ENCODE measurements at regions not wholly inside any gene's neighbourhood (a gene's known extent, or its start where the extent isn't known, plus 50 kb on each side); places are given as distances from the start of the nearest gene placed in this dataset.

DNA sequence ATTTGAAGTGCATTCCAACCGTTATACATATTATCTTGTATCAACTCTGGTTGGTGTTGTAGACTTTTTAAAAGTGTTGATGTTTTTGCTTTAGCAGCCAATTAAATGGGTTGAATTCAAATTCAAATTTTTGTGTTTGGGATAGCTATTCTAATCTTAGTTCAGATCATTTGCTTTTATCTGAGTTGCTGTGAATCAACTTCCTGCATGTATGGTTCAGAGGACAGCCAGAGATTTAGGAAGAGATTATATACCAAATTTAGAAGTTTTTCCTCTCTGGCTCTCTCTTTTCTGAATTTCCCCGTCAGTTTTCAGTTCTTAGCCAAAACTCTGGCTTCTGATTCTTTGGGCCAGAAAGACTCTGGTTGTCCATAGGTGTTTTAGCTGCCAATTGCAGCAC, 415.5 kb downstream of the NUF2 start:
- Histone ChIP-seq H2BK20ac (ENCODE audit: low read depth, low read length) (no peak overlapping the region), H3K27ac (ENCODE audit: insufficient read depth, low read length) (no peak overlapping the region), H3K4ac (ENCODE audit: low read depth, low read length) (no peak overlapping the region), H3K18ac (ENCODE audit: low read depth, low read length) (no peak overlapping the region), H3K79me1 (ENCODE audit: low read depth in 1 of 2, low read length in 2 of 2) (no peaks in the 10 kb centered on the region), H2AK5ac (ENCODE audit: low read depth, low read length) (no peak overlapping the region), H2AFZ (replicated peaks; ENCODE audit: low read length, poor library complexity) (no peak overlapping the region), H2BK5ac (ENCODE audit: low read depth, low read length, poor library complexity, severe bottlenecking) (no peak overlapping the region), H2BK120ac (ENCODE audit: low read depth, low read length) (no peak overlapping the region), H3K36me3 (ENCODE audit: control insufficient read depth, insufficient read depth, low read length) (no peaks in the 10 kb centered on the region), H4K20me1 (ENCODE audit: insufficient read depth, low read length) (no peaks in the 10 kb centered on the region), H4K5ac (ENCODE audit: low read depth, low read length) (no peak overlapping the region), H3K27me3 (ENCODE audit: control insufficient read depth, insufficient read depth, low read length) (no peaks in the 10 kb centered on the region), H4K8ac (ENCODE audit: low read depth in 2 of 2, low read length in 2 of 2) (no peak overlapping the region), H2BK15ac (ENCODE audit: low read depth, low read length) (no peak overlapping the region), H3K4me1 (ENCODE audit: control insufficient read depth, insufficient read depth, low read length) (no peaks in the 10 kb centered on the region), H3K9ac (ENCODE audit: low read depth, low read length) (no peak overlapping the region), H3K4me2 (ENCODE audit: low read depth, low read length) (no peak overlapping the region), H3K23ac (ENCODE audit: low read depth, low read length) (no peak overlapping the region), H3K14ac (replicated peaks; ENCODE audit: low read depth, low read length) (no peak overlapping the region), H3K9me1 (ENCODE audit: insufficient read depth, low read length) (no peaks in the 10 kb centered on the region), H3K4me3 (ENCODE audit: insufficient read depth, low read depth, low read length) (no peak overlapping the region), H4K91ac (ENCODE audit: insufficient read depth, low read depth, low read length) (no peak overlapping the region), H2AK9ac (replicated peaks; ENCODE audit: low read depth, low read length, poor library complexity) (no peak overlapping the region), H3K56ac (ENCODE audit: extremely low read depth, insufficient read depth, low read length) (no peak overlapping the region), H3K9me3 (ENCODE audit: control insufficient read depth, insufficient read depth, low read length) (no peaks in the 10 kb centered on the region)
- no peak for ATAC-seq (ENCODE audit: low read depth)
- ChIA-PET CTCF (no interaction called here), POLR2A (ENCODE audit: unreplicated experiment) (no interaction called here)
- intact Hi-C loops (cut with micrococcal nuclease) (no loop called here), dilution Hi-C loops (cut with HindIII; ENCODE audit: low sequenced_read_pairs, unreplicated experiment) (no loop called here), in situ Hi-C loops (cut with MboI; ENCODE audit: low sequenced_read_pairs) (no loop called here)
- no CpG with 5 or more reads among the region's 2 CpGs for WGBS, 2 experiments (ENCODE audit: extremely low coverage in 2 of 2, insufficient read length in 1 of 2)
- DNase-seq = no peak
- BruUV-seq (replicated peaks) = no TSS peak
- no peak for TF ChIP-seq CHD1 (IDR thresholded peaks at IDR 0.05; ENCODE audit: low read depth, low read length)
- TF ChIP-seq, protein P1, sequence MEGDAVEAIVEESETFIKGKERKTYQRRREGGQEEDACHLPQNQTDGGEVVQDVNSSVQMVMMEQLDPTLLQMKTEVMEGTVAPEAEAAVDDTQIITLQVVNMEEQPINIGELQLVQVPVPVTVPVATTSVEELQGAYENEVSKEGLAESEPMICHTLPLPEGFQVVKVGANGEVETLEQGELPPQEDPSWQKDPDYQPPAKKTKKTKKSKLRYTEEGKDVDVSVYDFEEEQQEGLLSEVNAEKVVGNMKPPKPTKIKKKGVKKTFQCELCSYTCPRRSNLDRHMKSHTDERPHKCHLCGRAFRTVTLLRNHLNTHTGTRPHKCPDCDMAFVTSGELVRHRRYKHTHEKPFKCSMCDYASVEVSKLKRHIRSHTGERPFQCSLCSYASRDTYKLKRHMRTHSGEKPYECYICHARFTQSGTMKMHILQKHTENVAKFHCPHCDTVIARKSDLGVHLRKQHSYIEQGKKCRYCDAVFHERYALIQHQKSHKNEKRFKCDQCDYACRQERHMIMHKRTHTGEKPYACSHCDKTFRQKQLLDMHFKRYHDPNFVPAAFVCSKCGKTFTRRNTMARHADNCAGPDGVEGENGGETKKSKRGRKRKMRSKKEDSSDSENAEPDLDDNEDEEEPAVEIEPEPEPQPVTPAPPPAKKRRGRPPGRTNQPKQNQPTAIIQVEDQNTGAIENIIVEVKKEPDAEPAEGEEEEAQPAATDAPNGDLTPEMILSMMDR (conservative IDR thresholded peaks at IDR 0.05; ENCODE audit: low read depth, low read length) = no peak
- TF ChIP-seq RFX5 (IDR thresholded peaks at IDR 0.05; ENCODE audit: low read depth, low read length) = no peak

All from IMR-90 (cell line).